ENCODE measurements at regions not wholly inside any gene's neighbourhood (a gene's known extent, or its start where the extent isn't known, plus 50 kb on each side); places are given as distances from the start of the nearest gene placed in this dataset.

GRCh38 chr1:34358636-34359035, 181.9 kb downstream of the C1orf94 start:
- no peak for DNase-seq (ENCODE audit: low read depth in 2 of 2)
- no peak for TF ChIP-seq CTCF (IDR thresholded peaks at IDR 0.05; ENCODE audit: low read depth, low read length)
- no peak overlapping the region for H3K4me3 ChIP-seq (replicated peaks in 1 of 2; ENCODE audit: low read depth in 2 of 2, low read length in 2 of 2)

DNA sequence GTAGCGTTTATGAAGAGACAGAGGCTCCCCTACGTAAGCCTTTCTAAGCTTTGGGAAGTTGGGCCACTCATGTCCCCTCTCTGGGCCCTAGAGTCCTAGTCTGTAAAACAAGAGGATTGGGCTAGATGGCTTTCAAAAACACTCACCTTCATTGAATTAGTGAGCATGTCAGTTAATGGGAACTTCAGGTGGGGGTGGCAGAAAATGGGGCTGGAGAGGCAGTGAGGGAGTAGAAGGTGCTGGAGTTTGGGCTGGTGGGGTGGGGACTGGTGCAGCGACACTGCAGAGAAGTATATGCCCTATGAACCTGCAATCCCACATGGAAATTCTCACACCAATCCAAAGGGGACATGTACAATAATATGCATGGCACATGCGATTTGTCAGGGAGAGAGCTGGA, 182.7 kb downstream of the C1orf94 start:
- TF ChIP-seq CTCF (IDR thresholded peaks at IDR 0.05; ENCODE audit: low read depth, low read length) = no peak
- H3K4me3 ChIP-seq (replicated peaks in 1 of 2; ENCODE audit: low read depth in 2 of 2, low read length in 2 of 2) = no peak overlapping the region
- no peak for DNase-seq (ENCODE audit: low read depth in 2 of 2)

DNA sequence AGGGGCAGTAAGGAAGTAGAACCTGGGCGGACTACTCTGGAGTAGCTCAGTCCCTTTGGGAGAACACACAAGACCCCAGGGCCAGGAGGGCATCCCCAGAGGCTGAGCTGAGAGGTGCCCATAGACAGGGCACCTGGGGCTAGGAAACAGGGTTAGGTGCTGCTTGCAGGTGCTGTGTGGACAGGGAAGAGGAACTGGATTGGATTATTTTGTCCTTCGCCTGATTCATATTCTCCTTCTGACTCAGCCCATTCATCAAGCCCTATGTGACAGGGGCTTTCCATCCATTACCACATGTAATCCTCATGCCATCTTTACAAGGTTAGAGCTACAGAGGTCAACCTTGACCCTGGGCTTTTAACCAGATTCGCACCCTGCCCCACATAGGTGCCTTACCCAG, 183.9 kb downstream of the C1orf94 start:
- TF ChIP-seq CTCF (IDR thresholded peaks at IDR 0.05; ENCODE audit: low read depth, low read length) = no peak
- no peak for DNase-seq (ENCODE audit: low read depth in 2 of 2)
- H3K4me3 ChIP-seq (replicated peaks in 1 of 2; ENCODE audit: low read depth in 2 of 2, low read length in 2 of 2) = no peak overlapping the region

DNA sequence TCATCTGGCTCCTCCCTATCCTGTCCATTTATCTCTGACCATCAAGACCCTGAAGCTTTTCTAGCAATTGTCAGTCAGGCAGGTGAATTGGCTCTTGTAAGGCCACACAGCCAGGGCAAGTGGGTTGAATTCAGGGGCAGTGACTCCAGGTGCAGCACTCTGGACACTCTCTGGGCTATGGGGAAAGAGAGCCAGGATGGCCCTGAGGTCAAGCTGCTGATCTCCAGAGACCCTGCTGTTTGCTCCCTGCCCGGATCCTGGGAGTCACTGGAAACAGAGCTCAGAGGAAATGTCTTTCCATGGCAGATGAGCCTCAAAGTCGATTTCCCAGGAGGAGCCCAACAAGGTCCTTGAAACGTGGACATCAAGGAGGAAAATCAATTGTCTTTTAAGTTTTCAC, 184.4 kb downstream of the C1orf94 start:
- DNase-seq (ENCODE audit: low read depth in 2 of 2) = no peak
- no peak for TF ChIP-seq CTCF (IDR thresholded peaks at IDR 0.05; ENCODE audit: low read depth, low read length)

DNA sequence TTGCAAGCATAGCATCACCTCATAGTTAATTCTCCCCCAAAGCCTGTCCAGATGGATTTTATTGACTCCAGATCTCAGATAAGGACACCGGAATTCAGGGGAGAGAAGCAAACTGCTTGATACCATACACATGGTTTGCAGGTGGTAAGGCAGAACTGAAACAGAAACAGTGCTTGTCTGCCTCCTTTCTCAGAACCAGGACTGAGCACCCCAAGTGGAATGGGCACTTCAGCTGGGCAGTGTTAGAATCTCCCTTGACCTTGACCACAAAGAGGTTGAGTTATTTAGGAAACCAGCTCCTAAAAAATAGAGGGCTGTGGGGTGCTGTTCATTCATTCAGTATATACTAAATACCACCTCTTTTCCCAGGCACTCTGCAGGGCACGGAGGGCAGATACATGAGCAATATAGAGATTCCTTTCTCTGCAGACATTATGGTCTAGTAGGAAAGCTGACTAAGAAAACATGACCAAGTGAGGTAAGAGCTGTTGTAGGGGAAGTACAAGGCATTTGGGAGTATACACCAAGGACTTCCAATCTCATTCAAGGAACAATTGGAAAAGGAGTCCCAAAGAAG, 185.2 kb downstream of the C1orf94 start:
- H3K4me3 ChIP-seq (replicated peaks in 1 of 2; ENCODE audit: low read depth in 2 of 2, low read length in 2 of 2) = no peak overlapping the region
- no peak for DNase-seq (ENCODE audit: low read depth in 2 of 2)
- no peak for TF ChIP-seq CTCF (IDR thresholded peaks at IDR 0.05; ENCODE audit: low read depth, low read length)

More for the DNA sequence above, 184.4 kb downstream of the C1orf94 start:
- H3K4me3 ChIP-seq (replicated peaks in 1 of 2; ENCODE audit: low read depth in 2 of 2, low read length in 2 of 2) = no peak overlapping the region

- DNase-seq (ENCODE audit: low read depth in 2 of 2) = no peak
- no peak overlapping the region for H3K4me3 ChIP-seq (replicated peaks in 1 of 2; ENCODE audit: low read depth in 2 of 2, low read length in 2 of 2)
- no peak for TF ChIP-seq CTCF (IDR thresholded peaks at IDR 0.05; ENCODE audit: low read depth, low read length)
Observed at GRCh38 chr1:34362949-34363348, 186.2 kb downstream of the C1orf94 start.

DNA sequence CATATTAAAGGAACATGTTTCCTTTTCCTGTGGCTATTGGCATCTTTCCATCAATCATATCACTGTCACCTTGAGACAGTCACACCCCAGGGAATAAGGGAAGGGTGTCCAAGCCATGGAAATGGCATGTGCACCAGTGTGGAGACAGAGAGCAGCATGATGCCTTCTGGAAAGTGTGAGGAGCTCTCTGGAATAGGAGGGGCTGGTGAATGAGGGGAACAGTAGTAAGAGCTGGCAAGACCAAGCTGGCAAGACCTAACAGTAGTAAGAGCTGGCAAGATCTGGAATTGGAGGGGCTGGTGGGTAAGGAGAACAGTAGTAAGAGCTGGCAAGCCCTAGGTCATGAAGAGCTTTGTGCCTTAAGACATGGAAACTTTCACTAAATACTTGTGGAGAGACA, 186.7 kb downstream of the C1orf94 start:
- H3K4me3 ChIP-seq (replicated peaks in 1 of 2; ENCODE audit: low read depth in 2 of 2, low read length in 2 of 2) = no peak overlapping the region
- no peak for TF ChIP-seq CTCF (IDR thresholded peaks at IDR 0.05; ENCODE audit: low read depth, low read length)
- DNase-seq (ENCODE audit: low read depth in 2 of 2) = no peak

Data from cardiac fibroblast (primary cell).